Bronchial epithelial cell (primary cell): ENCODE measurements at regions not wholly inside any gene's neighbourhood (a gene's known extent, or its start where the extent isn't known, plus 50 kb on each side); places are given as distances from the start of the nearest gene placed in this dataset.
"Not testable (repeated sequence)": the region's sequence is repeated elsewhere in the genome, so short reads cannot be mapped to it uniquely, and the experiment has no call there.

Source experiments
- DNase-seq: peaks from one replicate; pipeline ENCODE4 v3.0.0-alpha.2; 2010; ENCODE audit warnings: low read depth
- FAIRE-seq: peaks from 2 replicates; lab custom pipeline; 2011; peaks lifted over from hg19 to GRCh38; lab: Jason Lieb, UNC
- H3K27me3 ChIP-seq: 2 replicates; pipeline ENCODE4 v1.5.1; 2011; ENCODE audit warnings: low read length; ENCODE audit not compliant: control insufficient read depth, insufficient read depth
- H3K36me3 ChIP-seq: 2 replicates; pipeline ENCODE4 v1.5.1; 2011; ENCODE audit warnings: low read length; ENCODE audit not compliant: control insufficient read depth, insufficient read depth
- H3K4me3 ChIP-seq: 2 replicates; pipeline ENCODE4 v1.5.1; 2011; ENCODE audit warnings: mild to moderate bottlenecking, low read depth, low read length, control low read depth
- TF ChIP-seq, protein P1 (sequence below): IDR thresholded peaks from 2 replicates; pipeline ENCODE4 v1.5.1; 2011; ENCODE audit warnings: mild to moderate bottlenecking, moderate library complexity, low read length, control low read depth, inconsistent platforms; ENCODE audit not compliant: insufficient read depth, severe bottlenecking

DNA sequence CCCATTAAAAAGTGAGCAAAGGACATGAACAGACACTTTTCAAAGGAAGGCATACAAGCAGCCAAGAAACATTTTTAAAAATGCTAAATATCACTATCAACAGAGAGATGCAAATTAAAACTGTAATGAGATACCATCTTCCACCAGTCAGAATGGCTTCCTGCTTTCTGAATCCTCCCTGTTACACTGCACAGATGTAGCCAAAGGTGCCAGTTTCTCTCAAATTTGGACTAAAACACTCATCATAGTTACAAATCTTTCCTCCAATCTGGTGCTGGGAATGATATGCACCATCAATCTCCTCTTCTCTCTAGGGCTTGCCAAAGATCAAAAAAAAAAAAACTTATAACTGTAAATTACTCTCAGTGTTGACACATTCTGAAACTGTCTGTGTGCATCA is 311.8 kb upstream of the CLEC14A start:
- H3K4me3 ChIP-seq: no peak overlapping the region
- DNase-seq (no peak), FAIRE-seq (no peak)
- no peaks in the 10 kb centered on the region for H3K36me3 ChIP-seq
- TF ChIP-seq, protein P1, sequence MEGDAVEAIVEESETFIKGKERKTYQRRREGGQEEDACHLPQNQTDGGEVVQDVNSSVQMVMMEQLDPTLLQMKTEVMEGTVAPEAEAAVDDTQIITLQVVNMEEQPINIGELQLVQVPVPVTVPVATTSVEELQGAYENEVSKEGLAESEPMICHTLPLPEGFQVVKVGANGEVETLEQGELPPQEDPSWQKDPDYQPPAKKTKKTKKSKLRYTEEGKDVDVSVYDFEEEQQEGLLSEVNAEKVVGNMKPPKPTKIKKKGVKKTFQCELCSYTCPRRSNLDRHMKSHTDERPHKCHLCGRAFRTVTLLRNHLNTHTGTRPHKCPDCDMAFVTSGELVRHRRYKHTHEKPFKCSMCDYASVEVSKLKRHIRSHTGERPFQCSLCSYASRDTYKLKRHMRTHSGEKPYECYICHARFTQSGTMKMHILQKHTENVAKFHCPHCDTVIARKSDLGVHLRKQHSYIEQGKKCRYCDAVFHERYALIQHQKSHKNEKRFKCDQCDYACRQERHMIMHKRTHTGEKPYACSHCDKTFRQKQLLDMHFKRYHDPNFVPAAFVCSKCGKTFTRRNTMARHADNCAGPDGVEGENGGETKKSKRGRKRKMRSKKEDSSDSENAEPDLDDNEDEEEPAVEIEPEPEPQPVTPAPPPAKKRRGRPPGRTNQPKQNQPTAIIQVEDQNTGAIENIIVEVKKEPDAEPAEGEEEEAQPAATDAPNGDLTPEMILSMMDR: no peak
- no peaks in the 10 kb centered on the region for H3K27me3 ChIP-seq

DNA sequence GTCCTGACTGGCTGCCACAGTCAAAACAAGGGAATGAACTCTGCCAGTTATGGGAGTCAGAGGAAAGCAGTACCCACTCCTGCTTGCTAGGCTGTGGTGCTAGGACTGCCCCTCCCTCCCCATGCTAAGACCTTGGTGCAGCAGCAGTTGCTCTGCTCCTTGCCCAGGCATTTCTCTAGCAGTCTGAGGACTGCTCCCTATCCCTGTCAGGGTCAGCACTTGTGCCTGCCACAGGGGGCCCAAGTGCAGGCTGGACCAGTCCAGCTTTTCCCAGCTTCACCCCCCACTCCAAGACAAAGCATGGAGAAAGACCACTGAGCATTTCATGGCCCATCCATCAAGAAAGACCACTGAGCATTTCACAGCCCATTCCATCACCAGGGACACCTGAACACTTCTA is 305.8 kb upstream of the CLEC14A start:
- TF ChIP-seq, protein P1: no peak
- Histone ChIP-seq H3K4me3 (no peak overlapping the region), H3K36me3 (no peaks in the 10 kb centered on the region), H3K27me3 (no peaks in the 10 kb centered on the region)
- FAIRE-seq (no peak), DNase-seq (no peak)

DNA sequence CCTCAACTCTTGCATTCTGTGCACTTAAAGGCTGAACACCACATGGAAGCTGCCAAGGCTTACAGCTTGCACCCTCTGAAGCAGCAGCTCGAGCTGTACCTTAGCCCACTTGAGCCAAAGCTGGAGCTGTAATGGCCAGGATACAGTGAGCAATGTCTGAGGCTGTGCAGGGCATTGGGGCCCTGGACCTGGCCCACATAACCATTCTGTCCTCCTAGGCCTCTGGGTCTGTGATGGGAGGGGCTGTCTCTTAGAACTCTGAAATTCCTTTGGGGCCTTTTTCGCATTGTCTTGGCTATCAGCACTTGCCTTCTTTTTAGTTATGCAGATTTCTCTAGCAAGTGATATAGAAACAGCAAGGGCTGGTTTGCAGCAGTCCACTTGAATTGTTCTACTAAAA is 303.8 kb upstream of the CLEC14A start:
- no peaks in the 10 kb centered on the region for H3K36me3 ChIP-seq
- TF ChIP-seq, protein P1: no peak
- DNase-seq: no peak
- no peaks in the 10 kb centered on the region for H3K27me3 ChIP-seq
- no peak for FAIRE-seq
- H3K4me3 ChIP-seq: no peak overlapping the region

DNA sequence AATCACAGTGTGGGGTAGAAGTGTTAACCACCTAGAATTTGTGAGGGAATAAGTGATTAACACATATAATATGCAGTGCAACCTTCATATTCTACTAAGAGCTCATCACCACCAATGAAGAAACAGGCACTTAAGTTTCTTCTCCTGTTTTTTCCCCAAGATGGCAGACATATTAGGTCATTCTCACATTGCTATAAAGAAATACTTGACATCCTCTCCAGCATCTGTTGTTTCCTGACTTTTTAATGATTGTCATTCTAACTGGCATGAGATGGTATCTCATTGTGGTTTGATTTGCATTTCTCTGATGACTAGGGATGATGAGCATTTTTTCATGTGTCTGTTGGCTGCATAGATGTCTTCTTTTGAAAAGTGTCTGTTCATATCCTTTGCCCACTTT is 301.5 kb upstream of the CLEC14A start:
- H3K36me3 ChIP-seq, H3K4me3 ChIP-seq, H3K27me3 ChIP-seq, FAIRE-seq, DNase-seq: not testable (repeated sequence)

DNA sequence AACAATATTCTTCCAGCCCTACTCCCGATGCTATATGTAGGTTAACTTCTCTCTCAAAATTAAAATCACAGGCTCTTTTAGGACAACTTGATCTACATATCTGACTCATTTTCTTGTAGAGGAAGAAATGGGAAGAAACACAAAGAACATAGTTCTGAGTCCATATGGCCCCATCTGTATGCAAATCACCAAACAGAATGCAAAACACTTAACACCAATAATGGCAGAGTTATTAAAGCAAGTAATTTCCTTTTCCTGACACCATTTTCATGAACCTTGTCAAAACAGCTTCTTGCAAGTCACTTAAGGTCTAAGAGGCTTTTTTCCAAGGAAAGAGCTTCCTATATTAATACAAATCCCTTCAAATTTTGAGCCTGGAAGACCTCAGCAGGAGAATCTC is 300.4 kb upstream of the CLEC14A start:
- H3K27me3 ChIP-seq: no peaks in the 10 kb centered on the region

DNA sequence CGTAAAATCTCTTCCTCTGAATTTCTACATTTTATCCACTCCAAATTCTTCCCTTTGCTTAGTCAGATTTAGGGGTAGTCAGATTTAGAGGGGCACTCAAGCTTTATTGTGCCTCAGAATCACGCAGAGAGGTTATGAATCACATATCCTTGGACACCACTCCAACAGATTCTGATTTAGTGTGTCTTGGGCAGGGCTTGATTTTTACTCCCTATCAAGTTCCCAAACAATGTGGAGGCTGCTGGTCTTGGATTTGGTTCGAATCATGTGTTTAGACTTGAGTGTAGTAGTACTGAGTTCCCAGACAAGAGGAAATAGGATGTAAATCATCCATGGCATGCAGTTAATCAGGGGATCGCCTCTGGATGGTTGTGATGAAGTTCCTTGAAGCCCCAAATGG is 298.1 kb upstream of the CLEC14A start:
- no peak for DNase-seq
- H3K36me3 ChIP-seq: no peaks in the 10 kb centered on the region
- H3K4me3 ChIP-seq: no peak overlapping the region
- TF ChIP-seq, protein P1: no peak
- H3K27me3 ChIP-seq: no peaks in the 10 kb centered on the region
- no peak for FAIRE-seq

More for the DNA sequence above, 300.4 kb upstream of the CLEC14A start:
- TF ChIP-seq, protein P1: no peak
- DNase-seq (no peak), FAIRE-seq (no peak)
- Histone ChIP-seq H3K4me3 (no peak overlapping the region), H3K36me3 (no peaks in the 10 kb centered on the region)
